ENCODE measurements at regions not wholly inside any gene's neighbourhood (a gene's known extent, or its start where the extent isn't known, plus 50 kb on each side); places are given as distances from the start of the nearest gene placed in this dataset.

- FAIRE-seq (no peak), DNase-seq (ENCODE audit: low read depth, low spot score) (no peak), ATAC-seq (no peak)
- H3K9me3 ChIP-seq (replicated peaks; ENCODE audit: control insufficient read depth, insufficient read depth, low read length) = no peaks in the 10 kb centered on the region
- H3K27ac ChIP-seq (ENCODE audit: control insufficient read depth, insufficient read depth) = no peak overlapping the region
- no peak overlapping the region for H3K4me2 ChIP-seq (ENCODE audit: control insufficient read depth, insufficient read depth)
- no peak for TF ChIP-seq POU2F2 (IDR thresholded peaks at IDR 0.05; ENCODE audit: borderline replicate concordance, low read depth, low read length)
- no peak for TF ChIP-seq EGR1 (IDR thresholded peaks at IDR 0.05; ENCODE audit: borderline replicate concordance in 1 of 2, low read depth in 2 of 2, low read length in 2 of 2)
- H3K9ac ChIP-seq (ENCODE audit: control insufficient read depth, insufficient read depth, low read length) = no peak overlapping the region
- H3K27me3 ChIP-seq (replicated peaks in 1 of 2; ENCODE audit: control insufficient read depth in 2 of 2, insufficient read depth in 2 of 2, low read length in 1 of 2) = no peaks in the 10 kb centered on the region
- no peaks in the 10 kb centered on the region for H3K36me3 ChIP-seq (ENCODE audit: control insufficient read depth in 2 of 2, insufficient read depth in 2 of 2, low read length in 1 of 2)
- H3K4me1 ChIP-seq (ENCODE audit: control insufficient read depth, insufficient read depth, low read length) = no peaks in the 10 kb centered on the region
- no TSS peak for BruUV-seq (replicated peaks)
- no peaks in the 10 kb centered on the region for H3K79me2 ChIP-seq (ENCODE audit: control insufficient read depth, insufficient read depth, low read length)
- WGBS (ENCODE audit: insufficient coverage, insufficient replicate concordance, low lambda C conversion rate, missing lambda C conversion rate) = 10% methylated on average over 4 of the region's 4 CpGs
- no peaks in the 10 kb centered on the region for H4K20me1 ChIP-seq (ENCODE audit: control insufficient read depth, insufficient read depth)
- in situ Hi-C loops (cut with MboI) (no loop called here), intact Hi-C loops (cut with micrococcal nuclease; ENCODE audit: unreplicated experiment) (no loop called here)
- ChIA-PET SMC1A (ENCODE audit: uncharacterized antibody, unreplicated experiment) (no interaction called here), CTCF (interaction anchor here (0.7 kb wide), 1 partner anchor 173 kb away, joined by 3 read pairs; no protein-coding TSS in a partner anchor), POLR2A (no interaction called here), RAD21 (ENCODE audit: unreplicated experiment) (interaction anchor here (1.1 kb wide), 1 partner anchor 14 kb away, joined by 3 read pairs; no protein-coding TSS in a partner anchor)
- no peak overlapping the region for H3K4me3 ChIP-seq
- no peak overlapping the region for H2AFZ ChIP-seq (ENCODE audit: control insufficient read depth, low read depth, low read length)
Observed at GRCh38 chr3:147812186-147812911, 403.2 kb downstream of the ZIC1 start.

DNA sequence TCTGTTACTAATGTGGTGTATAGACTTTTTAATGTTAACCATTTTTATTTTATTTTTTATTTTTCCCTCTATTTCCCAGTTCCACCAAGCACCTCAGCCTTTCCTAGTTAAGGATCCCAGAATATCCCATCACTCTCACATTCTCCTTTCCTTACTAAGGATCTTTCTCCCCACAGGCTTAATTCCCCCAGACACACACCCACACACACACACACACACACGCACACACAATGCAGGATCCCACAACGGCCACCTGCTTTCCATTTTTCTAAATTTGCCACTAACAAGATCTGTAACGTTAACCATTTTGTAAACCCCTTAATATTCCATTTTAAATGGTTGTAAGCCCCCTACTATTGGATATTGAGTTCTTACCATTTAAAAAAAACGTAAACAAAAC, 404.1 kb downstream of the ZIC1 start:
- Histone ChIP-seq H3K4me3 (no peak overlapping the region), H3K9ac (ENCODE audit: control insufficient read depth, insufficient read depth, low read length) (no peak overlapping the region), H3K79me2 (ENCODE audit: control insufficient read depth, insufficient read depth, low read length) (no peaks in the 10 kb centered on the region), H3K27me3 (replicated peaks in 1 of 2; ENCODE audit: control insufficient read depth in 2 of 2, insufficient read depth in 2 of 2, low read length in 1 of 2) (no peaks in the 10 kb centered on the region), H3K4me1 (ENCODE audit: control insufficient read depth, insufficient read depth, low read length) (no peaks in the 10 kb centered on the region), H3K9me3 (replicated peaks; ENCODE audit: control insufficient read depth, insufficient read depth, low read length) (no peaks in the 10 kb centered on the region), H2AFZ (ENCODE audit: control insufficient read depth, low read depth, low read length) (no peak overlapping the region), H3K4me2 (ENCODE audit: control insufficient read depth, insufficient read depth) (no peak overlapping the region), H4K20me1 (ENCODE audit: control insufficient read depth, insufficient read depth) (no peaks in the 10 kb centered on the region), H3K27ac (ENCODE audit: control insufficient read depth, insufficient read depth) (no peak overlapping the region), H3K36me3 (ENCODE audit: control insufficient read depth in 2 of 2, insufficient read depth in 2 of 2, low read length in 1 of 2) (no peaks in the 10 kb centered on the region)
- 23% methylated on average over 4 of the region's 4 CpGs for WGBS (ENCODE audit: insufficient coverage, insufficient replicate concordance, low lambda C conversion rate, missing lambda C conversion rate)
- ChIA-PET RAD21 (ENCODE audit: unreplicated experiment) (no interaction called here), CTCF (no interaction called here), SMC1A (ENCODE audit: uncharacterized antibody, unreplicated experiment) (no interaction called here), POLR2A (no interaction called here)
- BruUV-seq (replicated peaks) = no TSS peak
- ATAC-seq (no peak), FAIRE-seq (no peak), DNase-seq (ENCODE audit: low read depth, low spot score) (no peak)
- TF ChIP-seq NRF1 (conservative IDR thresholded peaks at IDR 0.05; ENCODE audit: low read depth, low read length) = no peak
- no peak for TF ChIP-seq KDM1A (IDR thresholded peaks at IDR 0.05; ENCODE audit: borderline replicate concordance)
- TF ChIP-seq SP1 (IDR thresholded peaks at IDR 0.05; ENCODE audit: low read depth, low read length) = no peak
- TF ChIP-seq SIX5 (IDR thresholded peaks at IDR 0.05; ENCODE audit: low read depth, low read length, severe bottlenecking) = no peak
- TF ChIP-seq SREBF2 (IDR thresholded peaks at IDR 0.05; ENCODE audit: low read length) = no peak
- TF ChIP-seq CEBPB (IDR thresholded peaks at IDR 0.05; ENCODE audit: borderline replicate concordance in 1 of 2, low read depth in 2 of 2, low read length in 2 of 2) = no peak
- in situ Hi-C loops (cut with MboI) (no loop called here), intact Hi-C loops (cut with micrococcal nuclease; ENCODE audit: unreplicated experiment) (no loop called here)
